Left renal pelvis (tissue), 4 donors: ENCODE measurements at regions not wholly inside any gene's neighbourhood (a gene's known extent, or its start where the extent isn't known, plus 50 kb on each side); places are given as distances from the start of the nearest gene placed in this dataset.
A peak's percentile ranks its signal among the peaks of the same experiment; 100 is the strongest.
"Not testable (repeated sequence)": the region's sequence is repeated elsewhere in the genome, so short reads cannot be mapped to it uniquely, and the experiment has no call there.

Source experiments
- DNase-seq, 4 donors: peaks; one replicate each; pipeline ENCODE4 v3.0.0-alpha.2; 2013; ENCODE audit warnings: low read depth in 4 of 4, low spot score in 3 of 4

- DNase-seq: no peak
These were observed 65.1 kb upstream of the FGF3 start for GRCh38 chr11:69884286-69884685.

GRCh38 chr11:69884751-69885150 is 65.5 kb upstream of the FGF3 start:
- no peak for DNase-seq

GRCh38 chr11:69887330-69887729 is 68.1 kb upstream of the FGF3 start:
- no peak for DNase-seq

- no peak for DNase-seq
These were observed 68.7 kb upstream of the FGF3 start for GRCh38 chr11:69887841-69888427.

GRCh38 chr11:69888483-69889181 is 69.4 kb upstream of the FGF3 start:
- peak; percentile 52 to 71 (median 62) for DNase-seq

GRCh38 chr11:69889400-69890318 is 70.4 kb upstream of the FGF3 start:
- DNase-seq: no peak

GRCh38 chr11:69890476-69890875 is 71.3 kb upstream of the FGF3 start:
- DNase-seq: no peak

GRCh38 chr11:69891421-69892236 is 72.4 kb upstream of the FGF3 start:
- DNase-seq: no peak

- DNase-seq: no peak
These were observed 73.2 kb upstream of the FGF3 start for GRCh38 chr11:69892237-69892985.

- no peak for DNase-seq
These were observed 73.9 kb upstream of the FGF3 start for GRCh38 chr11:69892986-69893555.

- no peak for DNase-seq
These were observed 74.4 kb upstream of the FGF3 start for GRCh38 chr11:69893631-69894030.

GRCh38 chr11:69894181-69894611 is 75.0 kb upstream of the FGF3 start:
- no peak for DNase-seq

GRCh38 chr11:69894648-69895047 is 75.4 kb upstream of the FGF3 start:
- DNase-seq: no peak

- no peak for DNase-seq
These were observed 77.0 kb upstream of the FGF3 start for GRCh38 chr11:69896250-69896649.

- DNase-seq: no peak
These were observed 78.9 kb upstream of the FGF3 start for GRCh38 chr11:69898123-69898522.

GRCh38 chr11:69899957-69900821 is 81.0 kb upstream of the FGF3 start:
- no peak for DNase-seq

GRCh38 chr11:69900822-69901302 is 81.6 kb upstream of the FGF3 start:
- DNase-seq: not testable (repeated sequence)

- no peak for DNase-seq
These were observed 83.1 kb upstream of the FGF3 start for GRCh38 chr11:69902337-69902736.
